T-helper 2 cell (primary cell): ENCODE measurements at regions not wholly inside any gene's neighbourhood (a gene's known extent, or its start where the extent isn't known, plus 50 kb on each side); places are given as distances from the start of the nearest gene placed in this dataset.
"Not testable (repeated sequence)": the region's sequence is repeated elsewhere in the genome, so short reads cannot be mapped to it uniquely, and the experiment has no call there.

Experiments
- DNase-seq, 5 experiments: peaks; one replicate each; pipeline versions ENCODE4 v3.0.0 to v3.0.0-alpha.2; 2012 to 2022

GRCh38 chr4:171334549-171334948 lies 478.7 kb upstream of the GALNTL6 start:
- no peak for DNase-seq

GRCh38 chr4:171308661-171309060 lies 504.5 kb upstream of the GALNTL6 start:
- no peak for DNase-seq

GRCh38 chr4:171298048-171298718 lies 515.0 kb upstream of the GALNTL6 start:
- DNase-seq: not testable (repeated sequence)

GRCh38 chr4:171288816-171289432 lies 524.3 kb upstream of the GALNTL6 start:
- no peak for DNase-seq

- DNase-seq: no peak
These were observed 531.8 kb upstream of the GALNTL6 start for GRCh38 chr4:171281359-171281758.

- DNase-seq: no peak
These were observed 534.1 kb upstream of the GALNTL6 start for GRCh38 chr4:171279131-171279530.

- no peak for DNase-seq
These were observed 546.5 kb upstream of the GALNTL6 start for GRCh38 chr4:171266671-171267070.

- no peak for DNase-seq
These were observed 547.9 kb upstream of the GALNTL6 start for GRCh38 chr4:171265190-171265818.

GRCh38 chr4:171256223-171256622 lies 557.0 kb upstream of the GALNTL6 start:
- DNase-seq: no peak

- DNase-seq: no peak
These were observed 566.3 kb upstream of the GALNTL6 start for GRCh38 chr4:171246948-171247347.

GRCh38 chr4:171242831-171243230 lies 570.4 kb upstream of the GALNTL6 start:
- no peak for DNase-seq

GRCh38 chr4:171239196-171239595 lies 574.0 kb upstream of the GALNTL6 start:
- no peak for DNase-seq

GRCh38 chr4:171235521-171235920 lies 577.7 kb upstream of the GALNTL6 start:
- no peak for DNase-seq

- not testable (repeated sequence) for DNase-seq
These were observed 583.9 kb upstream of the GALNTL6 start for GRCh38 chr4:171229354-171229753.

GRCh38 chr4:171221181-171221580 lies 592.0 kb upstream of the GALNTL6 start:
- no peak for DNase-seq

- DNase-seq: no peak
These were observed 609.8 kb upstream of the GALNTL6 start for GRCh38 chr4:171203425-171203824.

GRCh38 chr4:171202908-171203307 lies 610.3 kb upstream of the GALNTL6 start:
- DNase-seq: no peak

- no peak for DNase-seq
These were observed 626.5 kb upstream of the GALNTL6 start for GRCh38 chr4:171186700-171187099.

- DNase-seq: no peak
These were observed 632.1 kb upstream of the GALNTL6 start for GRCh38 chr4:171181090-171181489.

- DNase-seq: no peak
These were observed 642.5 kb upstream of the GALNTL6 start for GRCh38 chr4:171170671-171171070.

GRCh38 chr4:171169396-171169795 lies 643.8 kb upstream of the GALNTL6 start:
- no peak for DNase-seq

GRCh38 chr4:171162478-171162877 lies 650.7 kb upstream of the GALNTL6 start:
- no peak for DNase-seq

GRCh38 chr4:171157462-171158082 lies 655.6 kb upstream of the GALNTL6 start:
- DNase-seq: no peak

- DNase-seq: no peak
These were observed 670.6 kb upstream of the GALNTL6 start for GRCh38 chr4:171142639-171143038.
